SK-N-SH treated with all-trans-retinoic acid at 6 μM for 48 hours (cell line): ENCODE measurements at regions not wholly inside any gene's neighbourhood (a gene's known extent, or its start where the extent isn't known, plus 50 kb on each side); places are given as distances from the start of the nearest gene placed in this dataset.
A peak's percentile ranks its signal among the peaks of the same experiment; 100 is the strongest.

Experiments
- ATAC-seq: fragments of 200-7000 bp; cut with Tn5 transposase; 3 replicates; pipeline ENCODE4 v1.9.1; 2020; ENCODE audit warnings: mild to moderate bottlenecking, moderate library complexity
- ARNTL ChIP-seq: fragments of 450-650 bp; formaldehyde crosslinking; IDR thresholded peaks from 2 replicates; pipeline ENCODE4 v1.5.0; 2020; ENCODE audit warnings: low read depth, mild to moderate bottlenecking, moderate library complexity, borderline replicate concordance
- BACH2 ChIP-seq: fragments of 250-450 bp; sonication (Bioruptor Pico); IDR thresholded peaks from 2 replicates; pipeline ENCODE4 v1.9.0; 2021; ENCODE audit warnings: mild to moderate bottlenecking, borderline replicate concordance
- CSDC2 ChIP-seq: fragments of 250-450 bp; sonication (Bioruptor Pico); IDR thresholded peaks from 2 replicates; pipeline ENCODE4 v1.5.0; 2020; ENCODE audit warnings: mild to moderate bottlenecking, moderate library complexity
- ESRRG ChIP-seq: fragments of 250-450 bp; sonication (Bioruptor Pico); IDR thresholded peaks from 2 replicates; pipeline ENCODE4 v1.6.1; 2021; ENCODE audit warnings: mild to moderate bottlenecking
- ISL1 ChIP-seq: fragments of 250-450 bp; sonication (Bioruptor Pico); IDR thresholded peaks from 2 replicates; pipeline ENCODE4 v2.1.2; 2022; ENCODE audit warnings: mild to moderate bottlenecking, moderate library complexity
- PPARA ChIP-seq: fragments of 250-450 bp; sonication (Bioruptor Pico); IDR thresholded peaks from 2 replicates; pipeline ENCODE4 v1.5.0; 2020; ENCODE audit warnings: mild to moderate bottlenecking, borderline replicate concordance
- RARB ChIP-seq: fragments of 250-450 bp; sonication (Bioruptor Pico); IDR thresholded peaks from 2 replicates; pipeline ENCODE4 v1.8.0; 2021; ENCODE audit warnings: mild to moderate bottlenecking, moderate library complexity
- SNAI2 ChIP-seq: fragments of 250-450 bp; sonication (Bioruptor Pico); IDR thresholded peaks from 2 replicates; pipeline ENCODE4 v1.5.0; 2020; ENCODE audit warnings: mild to moderate bottlenecking, moderate library complexity
- TCF4 ChIP-seq: fragments of 250-450 bp; sonication (Bioruptor Pico); IDR thresholded peaks from 2 replicates; pipeline ENCODE4 v1.8.0; 2021; ENCODE audit warnings: mild to moderate bottlenecking, moderate library complexity, borderline replicate concordance
- TOX ChIP-seq: fragments of 250-450 bp; sonication (Bioruptor Pico); IDR thresholded peaks from 2 replicates; pipeline ENCODE4 v1.8.0; 2021; ENCODE audit warnings: mild to moderate bottlenecking, moderate library complexity, borderline replicate concordance
- ZFP3 ChIP-seq: fragments of 250-450 bp; sonication (Bioruptor Pico); IDR thresholded peaks from 2 replicates; pipeline ENCODE4 v1.5.0; 2020; ENCODE audit warnings: mild to moderate bottlenecking, moderate library complexity
- ZNF565 ChIP-seq: fragments of 450-650 bp; formaldehyde crosslinking; conservative IDR thresholded peaks from 2 replicates; pipeline ENCODE4 v1.5.0; 2020; ENCODE audit warnings: low read depth, mild to moderate bottlenecking, moderate library complexity
- ZNF70 ChIP-seq: fragments of 450-650 bp; formaldehyde crosslinking; IDR thresholded peaks from 2 replicates; pipeline ENCODE4 v1.5.0; 2020; ENCODE audit warnings: mild to moderate bottlenecking, moderate library complexity
- ZNF8 ChIP-seq: fragments of 450-650 bp; formaldehyde crosslinking; IDR thresholded peaks from 2 replicates; pipeline ENCODE4 v1.5.0; 2020; ENCODE audit warnings: mild to moderate bottlenecking, moderate library complexity
- TF ChIP-seq, protein P1 (sequence below): fragments of 250-450 bp; sonication (Bioruptor Pico); IDR thresholded peaks from 2 replicates; pipeline ENCODE4 v1.8.0; 2020; ENCODE audit warnings: mild to moderate bottlenecking, moderate library complexity, borderline replicate concordance
- TF ChIP-seq, protein P2 (sequence below): fragments of 250-450 bp; sonication (Bioruptor Pico); IDR thresholded peaks from 2 replicates; pipeline ENCODE4 v1.5.1; 2021; ENCODE audit warnings: mild to moderate bottlenecking, moderate library complexity
- TF ChIP-seq, protein P3 (sequence below): fragments of 250-450 bp; sonication (Bioruptor Pico); IDR thresholded peaks from 2 replicates; pipeline ENCODE4 v1.5.0; 2020; ENCODE audit warnings: mild to moderate bottlenecking, moderate library complexity
- TF ChIP-seq, protein P4 (sequence below): fragments of 250-450 bp; sonication (Bioruptor Pico); IDR thresholded peaks from 2 replicates; pipeline ENCODE4 v1.5.1; 2020; ENCODE audit warnings: low read depth, mild to moderate bottlenecking, moderate library complexity
- TF ChIP-seq, protein P5 (sequence below): fragments of 250-450 bp; sonication (Bioruptor Pico); IDR thresholded peaks from 2 replicates; pipeline ENCODE4 v1.8.0; 2021; ENCODE audit warnings: low read depth, mild to moderate bottlenecking, moderate library complexity, borderline replicate concordance

DNA sequence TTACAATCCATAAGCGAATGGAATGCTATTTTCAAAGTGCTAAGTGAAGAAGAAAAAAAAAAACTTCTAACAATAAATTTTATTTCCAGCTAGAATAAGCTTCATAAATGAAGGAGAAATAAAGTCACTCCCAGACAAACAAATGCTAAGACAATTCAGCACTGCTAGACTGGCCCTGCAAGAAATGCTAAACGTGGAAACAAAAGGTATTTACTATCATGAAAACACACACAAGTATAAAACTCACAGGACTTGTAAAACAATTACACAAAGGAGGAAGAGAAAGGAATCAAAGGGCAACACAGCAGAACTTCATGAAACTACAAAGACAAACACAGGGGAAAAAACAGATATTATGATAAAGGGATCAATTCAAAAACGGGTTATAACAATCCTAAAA is 85.8 kb upstream of the NELL2 start:
- TF ChIP-seq SNAI2 (CRISPR knock-in tag) (no peak), BACH2 (CRISPR knock-in tag) (no peak), ZNF70 (CRISPR knock-in tag) (no peak), ZNF8 (CRISPR knock-in tag) (no peak), TOX (no peak), RARB (no peak), PPARA (CRISPR knock-in tag) (no peak), ARNTL (CRISPR knock-in tag) (no peak)
- TF ChIP-seq, protein P1, sequence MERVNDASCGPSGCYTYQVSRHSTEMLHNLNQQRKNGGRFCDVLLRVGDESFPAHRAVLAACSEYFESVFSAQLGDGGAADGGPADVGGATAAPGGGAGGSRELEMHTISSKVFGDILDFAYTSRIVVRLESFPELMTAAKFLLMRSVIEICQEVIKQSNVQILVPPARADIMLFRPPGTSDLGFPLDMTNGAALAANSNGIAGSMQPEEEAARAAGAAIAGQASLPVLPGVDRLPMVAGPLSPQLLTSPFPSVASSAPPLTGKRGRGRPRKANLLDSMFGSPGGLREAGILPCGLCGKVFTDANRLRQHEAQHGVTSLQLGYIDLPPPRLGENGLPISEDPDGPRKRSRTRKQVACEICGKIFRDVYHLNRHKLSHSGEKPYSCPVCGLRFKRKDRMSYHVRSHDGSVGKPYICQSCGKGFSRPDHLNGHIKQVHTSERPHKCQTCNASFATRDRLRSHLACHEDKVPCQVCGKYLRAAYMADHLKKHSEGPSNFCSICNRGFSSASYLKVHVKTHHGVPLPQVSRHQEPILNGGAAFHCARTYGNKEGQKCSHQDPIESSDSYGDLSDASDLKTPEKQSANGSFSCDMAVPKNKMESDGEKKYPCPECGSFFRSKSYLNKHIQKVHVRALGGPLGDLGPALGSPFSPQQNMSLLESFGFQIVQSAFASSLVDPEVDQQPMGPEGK (CRISPR knock-in tag) = no peak
- TF ChIP-seq, protein P2, sequence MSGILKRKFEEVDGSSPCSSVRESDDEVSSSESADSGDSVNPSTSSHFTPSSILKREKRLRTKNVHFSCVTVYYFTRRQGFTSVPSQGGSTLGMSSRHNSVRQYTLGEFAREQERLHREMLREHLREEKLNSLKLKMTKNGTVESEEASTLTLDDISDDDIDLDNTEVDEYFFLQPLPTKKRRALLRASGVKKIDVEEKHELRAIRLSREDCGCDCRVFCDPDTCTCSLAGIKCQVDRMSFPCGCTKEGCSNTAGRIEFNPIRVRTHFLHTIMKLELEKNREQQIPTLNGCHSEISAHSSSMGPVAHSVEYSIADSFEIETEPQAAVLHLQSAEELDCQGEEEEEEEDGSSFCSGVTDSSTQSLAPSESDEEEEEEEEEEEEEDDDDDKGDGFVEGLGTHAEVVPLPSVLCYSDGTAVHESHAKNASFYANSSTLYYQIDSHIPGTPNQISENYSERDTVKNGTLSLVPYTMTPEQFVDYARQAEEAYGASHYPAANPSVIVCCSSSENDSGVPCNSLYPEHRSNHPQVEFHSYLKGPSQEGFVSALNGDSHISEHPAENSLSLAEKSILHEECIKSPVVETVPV (CRISPR knock-in tag) = no peak
- TF ChIP-seq, protein P3, sequence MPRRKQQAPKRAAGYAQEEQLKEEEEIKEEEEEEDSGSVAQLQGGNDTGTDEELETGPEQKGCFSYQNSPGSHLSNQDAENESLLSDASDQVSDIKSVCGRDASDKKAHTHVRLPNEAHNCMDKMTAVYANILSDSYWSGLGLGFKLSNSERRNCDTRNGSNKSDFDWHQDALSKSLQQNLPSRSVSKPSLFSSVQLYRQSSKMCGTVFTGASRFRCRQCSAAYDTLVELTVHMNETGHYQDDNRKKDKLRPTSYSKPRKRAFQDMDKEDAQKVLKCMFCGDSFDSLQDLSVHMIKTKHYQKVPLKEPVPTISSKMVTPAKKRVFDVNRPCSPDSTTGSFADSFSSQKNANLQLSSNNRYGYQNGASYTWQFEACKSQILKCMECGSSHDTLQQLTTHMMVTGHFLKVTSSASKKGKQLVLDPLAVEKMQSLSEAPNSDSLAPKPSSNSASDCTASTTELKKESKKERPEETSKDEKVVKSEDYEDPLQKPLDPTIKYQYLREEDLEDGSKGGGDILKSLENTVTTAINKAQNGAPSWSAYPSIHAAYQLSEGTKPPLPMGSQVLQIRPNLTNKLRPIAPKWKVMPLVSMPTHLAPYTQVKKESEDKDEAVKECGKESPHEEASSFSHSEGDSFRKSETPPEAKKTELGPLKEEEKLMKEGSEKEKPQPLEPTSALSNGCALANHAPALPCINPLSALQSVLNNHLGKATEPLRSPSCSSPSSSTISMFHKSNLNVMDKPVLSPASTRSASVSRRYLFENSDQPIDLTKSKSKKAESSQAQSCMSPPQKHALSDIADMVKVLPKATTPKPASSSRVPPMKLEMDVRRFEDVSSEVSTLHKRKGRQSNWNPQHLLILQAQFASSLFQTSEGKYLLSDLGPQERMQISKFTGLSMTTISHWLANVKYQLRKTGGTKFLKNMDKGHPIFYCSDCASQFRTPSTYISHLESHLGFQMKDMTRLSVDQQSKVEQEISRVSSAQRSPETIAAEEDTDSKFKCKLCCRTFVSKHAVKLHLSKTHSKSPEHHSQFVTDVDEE = no peak
- TF ChIP-seq, protein P4, sequence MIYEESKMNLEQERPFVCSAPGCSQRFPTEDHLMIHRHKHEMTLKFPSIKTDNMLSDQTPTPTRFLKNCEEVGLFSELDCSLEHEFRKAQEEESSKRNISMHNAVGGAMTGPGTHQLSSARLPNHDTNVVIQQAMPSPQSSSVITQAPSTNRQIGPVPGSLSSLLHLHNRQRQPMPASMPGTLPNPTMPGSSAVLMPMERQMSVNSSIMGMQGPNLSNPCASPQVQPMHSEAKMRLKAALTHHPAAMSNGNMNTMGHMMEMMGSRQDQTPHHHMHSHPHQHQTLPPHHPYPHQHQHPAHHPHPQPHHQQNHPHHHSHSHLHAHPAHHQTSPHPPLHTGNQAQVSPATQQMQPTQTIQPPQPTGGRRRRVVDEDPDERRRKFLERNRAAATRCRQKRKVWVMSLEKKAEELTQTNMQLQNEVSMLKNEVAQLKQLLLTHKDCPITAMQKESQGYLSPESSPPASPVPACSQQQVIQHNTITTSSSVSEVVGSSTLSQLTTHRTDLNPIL (CRISPR knock-in tag) = no peak
- no peak for ATAC-seq

DNA sequence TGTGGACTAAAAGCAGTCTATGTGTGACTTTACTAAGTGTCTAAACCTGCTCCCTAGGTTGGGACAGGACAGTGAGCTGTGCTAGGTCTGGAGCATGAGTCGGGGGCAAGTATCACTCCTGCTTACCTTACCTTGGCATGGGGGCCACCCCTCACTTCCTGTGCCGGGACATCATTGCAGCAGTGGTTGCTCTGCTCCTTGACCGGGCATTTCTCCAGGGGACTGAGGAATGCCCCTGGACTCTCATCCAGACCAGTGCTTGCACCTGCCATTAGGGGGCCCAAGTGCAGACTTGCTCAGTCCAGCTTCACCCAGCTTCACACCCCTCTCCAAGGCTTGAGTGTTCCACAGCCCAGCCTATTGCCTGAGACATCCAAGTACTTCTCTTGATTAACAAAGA is 84.7 kb upstream of the NELL2 start:
- ATAC-seq = 0 out of 3 replicates have a peak, but pooled peaks have one; percentile 37
- TF ChIP-seq RARB (no peak), SNAI2 (CRISPR knock-in tag) (no peak), ESRRG (CRISPR knock-in tag) (no peak), ZNF565 (no peak), PPARA (CRISPR knock-in tag) (no peak), ZNF70 (CRISPR knock-in tag) (no peak), TOX (no peak), CSDC2 (CRISPR knock-in tag) (no peak), ARNTL (CRISPR knock-in tag) (no peak), BACH2 (CRISPR knock-in tag) (no peak), ZFP3 (CRISPR knock-in tag) (no peak), ISL1 (no peak), TCF4 (CRISPR knock-in tag) (no peak)
- TF ChIP-seq, protein P3 = no peak
- TF ChIP-seq, protein P4 (CRISPR knock-in tag) = no peak
- TF ChIP-seq, protein P1 (CRISPR knock-in tag) = no peak
- TF ChIP-seq, protein P5, sequence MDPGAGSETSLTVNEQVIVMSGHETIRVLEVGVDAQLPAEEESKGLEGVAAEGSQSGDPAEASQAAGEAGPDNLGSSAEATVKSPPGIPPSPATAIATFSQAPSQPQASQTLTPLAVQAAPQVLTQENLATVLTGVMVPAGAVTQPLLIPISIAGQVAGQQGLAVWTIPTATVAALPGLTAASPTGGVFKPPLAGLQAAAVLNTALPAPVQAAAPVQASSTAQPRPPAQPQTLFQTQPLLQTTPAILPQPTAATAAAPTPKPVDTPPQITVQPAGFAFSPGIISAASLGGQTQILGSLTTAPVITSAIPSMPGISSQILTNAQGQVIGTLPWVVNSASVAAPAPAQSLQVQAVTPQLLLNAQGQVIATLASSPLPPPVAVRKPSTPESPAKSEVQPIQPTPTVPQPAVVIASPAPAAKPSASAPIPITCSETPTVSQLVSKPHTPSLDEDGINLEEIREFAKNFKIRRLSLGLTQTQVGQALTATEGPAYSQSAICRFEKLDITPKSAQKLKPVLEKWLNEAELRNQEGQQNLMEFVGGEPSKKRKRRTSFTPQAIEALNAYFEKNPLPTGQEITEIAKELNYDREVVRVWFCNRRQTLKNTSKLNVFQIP = no peak
